SU-DHL-6 (cell line): ENCODE measurements at regions not wholly inside any gene's neighbourhood (a gene's known extent, or its start where the extent isn't known, plus 50 kb on each side); places are given as distances from the start of the nearest gene placed in this dataset.

ENCODE experiments used
- CTCF ChIP-seq: fragments of 200-600 bp; sonication (generic); IDR thresholded peaks from one replicate; pipeline ENCODE4 v1.5.1; 2017; ENCODE audit warnings: antibody characterized with exemption, mild to moderate bottlenecking, low read length, moderate library complexity; ENCODE audit not compliant: insufficient read depth, poor library complexity, severe bottlenecking
- EZH2phosphoT487 ChIP-seq: fragments of 200-600 bp; sonication (generic), shearing (Covaris generic); conservative IDR thresholded peaks from 2 replicates; pipeline ENCODE4 v1.6.1; 2018; ENCODE audit warnings: mild to moderate bottlenecking, antibody characterized with exemption, low read length, moderate library complexity, mixed read lengths

- TF ChIP-seq CTCF (no peak), EZH2phosphoT487 (no peak)
Observed at GRCh38 chr18:28510210-28510609, 333.3 kb upstream of the CDH2 start.
